ENCODE measurements at regions not wholly inside any gene's neighbourhood (a gene's known extent, or its start where the extent isn't known, plus 50 kb on each side); places are given as distances from the start of the nearest gene placed in this dataset.
A peak's percentile ranks its signal among the peaks of the same experiment; 100 is the strongest.

GRCh38 chr5:115355095-115355494 is 58.6 kb upstream of the CCDC112 start:
- no peak overlapping the region for H3K27ac ChIP-seq (ENCODE audit: low read length)

GRCh38 chr5:115354246-115354645 is 57.8 kb upstream of the CCDC112 start:
- WGBS (ENCODE audit: insufficient coverage, low lambda C conversion rate) = no CpG with 5 or more reads among the region's 5 CpGs
- H3K9me3 ChIP-seq (ENCODE audit: control insufficient read depth, low read depth, low read length) = no peaks in the 10 kb centered on the region
- no peak overlapping the region for H3K27ac ChIP-seq (ENCODE audit: low read length)
- peaks cover 3% of the 10 kb centered on the region for H3K4me1 ChIP-seq (ENCODE audit: control insufficient read depth, insufficient read depth, low read length)
- H3K36me3 ChIP-seq (ENCODE audit: control insufficient read depth, insufficient read depth, low read length) = no peaks in the 10 kb centered on the region
- no peaks in the 10 kb centered on the region for H3K27me3 ChIP-seq (ENCODE audit: control insufficient read depth, insufficient read depth, low read length)
- H3K4me3 ChIP-seq (ENCODE audit: low read length) = no peak overlapping the region
- no peak for DNase-seq

More at GRCh38 chr5:115355095-115355494, 58.6 kb upstream of the CCDC112 start:
- Histone ChIP-seq H3K4me1 (ENCODE audit: control insufficient read depth, insufficient read depth, low read length) (no peaks in the 10 kb centered on the region), H3K9me3 (ENCODE audit: control insufficient read depth, low read depth, low read length) (no peaks in the 10 kb centered on the region), H3K4me3 (ENCODE audit: low read length) (no peak overlapping the region), H3K27me3 (ENCODE audit: control insufficient read depth, insufficient read depth, low read length) (no peaks in the 10 kb centered on the region), H3K36me3 (ENCODE audit: control insufficient read depth, insufficient read depth, low read length) (no peaks in the 10 kb centered on the region)
- WGBS (ENCODE audit: insufficient coverage, low lambda C conversion rate) = no CpG with 5 or more reads among the region's 1 CpG
- DNase-seq = no peak

GRCh38 chr5:115352571-115352970 is 56.1 kb upstream of the CCDC112 start:
- Histone ChIP-seq H3K36me3 (ENCODE audit: control insufficient read depth, insufficient read depth, low read length) (no peaks in the 10 kb centered on the region), H3K27me3 (ENCODE audit: control insufficient read depth, insufficient read depth, low read length) (no peaks in the 10 kb centered on the region), H3K4me3 (ENCODE audit: low read length) (no peak overlapping the region), H3K27ac (ENCODE audit: low read length) (no peak overlapping the region), H3K4me1 (ENCODE audit: control insufficient read depth, insufficient read depth, low read length) (peaks cover 7% of the 10 kb centered on the region), H3K9me3 (ENCODE audit: control insufficient read depth, low read depth, low read length) (no peaks in the 10 kb centered on the region)
- no peak for DNase-seq
- WGBS (ENCODE audit: insufficient coverage, low lambda C conversion rate) = no CpG with 5 or more reads among the region's 2 CpGs

- Histone ChIP-seq H3K4me3 (ENCODE audit: low read length) (no peak overlapping the region), H3K27ac (ENCODE audit: low read length) (no peak overlapping the region), H3K9me3 (ENCODE audit: control insufficient read depth, low read depth, low read length) (no peaks in the 10 kb centered on the region), H3K36me3 (ENCODE audit: control insufficient read depth, insufficient read depth, low read length) (no peaks in the 10 kb centered on the region), H3K4me1 (ENCODE audit: control insufficient read depth, insufficient read depth, low read length) (peaks cover 7% of the 10 kb centered on the region), H3K27me3 (ENCODE audit: control insufficient read depth, insufficient read depth, low read length) (no peaks in the 10 kb centered on the region)
- no peak for DNase-seq
These were observed 55.1 kb upstream of the CCDC112 start for GRCh38 chr5:115351356-115352195.

- no peak for DNase-seq
- H3K4me1 ChIP-seq (ENCODE audit: control insufficient read depth, insufficient read depth, low read length) = peaks cover 11% of the 10 kb centered on the region
- no peaks in the 10 kb centered on the region for H3K27me3 ChIP-seq (ENCODE audit: control insufficient read depth, insufficient read depth, low read length)
- no peaks in the 10 kb centered on the region for H3K36me3 ChIP-seq (ENCODE audit: control insufficient read depth, insufficient read depth, low read length)
- H3K4me3 ChIP-seq (ENCODE audit: low read length) = no peak overlapping the region
- no peak overlapping the region for H3K27ac ChIP-seq (ENCODE audit: low read length)
- whole genome bisulfite sequencing (ENCODE audit: insufficient coverage, low lambda C conversion rate) = no CpG with 5 or more reads among the region's 3 CpGs
- no peaks in the 10 kb centered on the region for H3K9me3 ChIP-seq (ENCODE audit: control insufficient read depth, low read depth, low read length)
These were observed 54.4 kb upstream of the CCDC112 start for GRCh38 chr5:115350894-115351293.

DNA sequence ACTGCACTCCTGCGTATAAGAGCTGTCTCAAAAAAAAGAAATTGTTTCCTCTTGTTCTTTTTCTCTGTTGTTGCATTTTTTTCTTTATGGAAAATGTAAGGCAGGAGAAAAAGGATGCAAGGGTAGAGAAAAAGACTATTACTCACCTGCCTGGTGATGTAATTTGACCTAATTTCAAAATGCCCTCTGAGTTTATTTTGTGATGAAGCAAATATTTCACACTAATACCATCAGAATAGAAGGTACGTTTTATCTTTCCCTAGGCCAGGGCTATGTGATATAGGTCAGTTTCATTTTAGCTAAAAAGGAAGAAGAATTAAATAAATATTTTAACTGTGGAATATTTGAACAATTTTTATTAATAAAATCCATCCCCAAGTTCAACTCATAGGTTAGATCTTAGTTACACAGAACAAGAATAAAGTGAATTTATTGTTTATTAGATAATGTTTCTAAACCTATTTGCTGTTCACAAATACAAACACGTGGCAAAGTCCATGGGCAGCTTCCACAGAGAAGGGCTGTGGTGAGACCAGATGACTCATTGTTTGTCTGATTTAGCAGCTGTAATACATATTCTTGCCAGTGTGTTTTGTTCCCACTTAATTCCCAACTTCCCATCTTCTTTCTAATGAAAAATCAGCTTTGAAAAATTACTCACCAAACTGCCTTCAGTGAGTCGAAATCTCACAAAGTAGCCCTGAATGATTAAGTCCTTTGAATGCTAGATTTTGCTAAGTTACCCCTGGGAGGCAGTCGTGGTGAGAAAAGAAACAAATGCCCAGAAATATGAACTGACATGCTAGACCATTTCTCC is 52.8 kb upstream of the CCDC112 start:
- no peaks in the 10 kb centered on the region for H3K9me3 ChIP-seq (ENCODE audit: control insufficient read depth, low read depth, low read length)
- no peak overlapping the region for H3K4me3 ChIP-seq (ENCODE audit: low read length)
- no peaks in the 10 kb centered on the region for H3K27me3 ChIP-seq (ENCODE audit: control insufficient read depth, insufficient read depth, low read length)
- peak; percentile 44 to 76 for DNase-seq
- peaks cover 11% of the 10 kb centered on the region for H3K4me1 ChIP-seq (ENCODE audit: control insufficient read depth, insufficient read depth, low read length)
- no peaks in the 10 kb centered on the region for H3K36me3 ChIP-seq (ENCODE audit: control insufficient read depth, insufficient read depth, low read length)
- peak overlapping the region; percentile 36 for H3K27ac ChIP-seq (ENCODE audit: low read length)
- 61% methylated on average over 2 of the region's 5 CpGs for WGBS (ENCODE audit: insufficient coverage, low lambda C conversion rate)

DNA sequence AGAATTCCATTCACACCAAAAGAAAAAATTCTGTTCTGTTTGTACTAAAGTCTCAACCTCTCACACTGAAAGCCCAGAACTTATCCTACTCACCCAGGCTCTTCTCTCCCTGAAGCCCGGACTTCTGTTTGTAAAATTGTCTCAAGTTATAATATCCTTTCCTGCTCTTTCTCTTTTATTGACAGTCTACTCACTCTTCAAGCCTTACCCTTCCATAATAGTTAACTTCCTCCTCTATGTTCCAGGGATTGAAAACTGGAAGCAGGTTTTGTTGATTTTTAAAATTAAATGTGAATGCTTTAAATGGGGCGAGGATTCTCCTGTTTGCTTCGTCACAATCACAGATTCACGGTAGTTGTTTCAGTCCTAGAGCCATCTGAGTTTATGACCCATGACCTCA is 51.7 kb upstream of the CCDC112 start:
- DNase-seq = no peak

More for the DNA sequence above, 51.7 kb upstream of the CCDC112 start:
- Histone ChIP-seq H3K27ac (ENCODE audit: low read length) (no peak overlapping the region), H3K4me1 (ENCODE audit: control insufficient read depth, insufficient read depth, low read length) (peaks cover 11% of the 10 kb centered on the region), H3K9me3 (ENCODE audit: control insufficient read depth, low read depth, low read length) (no peaks in the 10 kb centered on the region), H3K27me3 (ENCODE audit: control insufficient read depth, insufficient read depth, low read length) (no peaks in the 10 kb centered on the region), H3K36me3 (ENCODE audit: control insufficient read depth, insufficient read depth, low read length) (no peaks in the 10 kb centered on the region), H3K4me3 (ENCODE audit: low read length) (no peak overlapping the region)
- WGBS (ENCODE audit: insufficient coverage, low lambda C conversion rate) = 86% methylated on average over 1 of the region's 4 CpGs

Measured in large intestine (tissue), 3 donors.